GM19463 (cell line): ENCODE measurements at regions not wholly inside any gene's neighbourhood (a gene's known extent, or its start where the extent isn't known, plus 50 kb on each side); places are given as distances from the start of the nearest gene placed in this dataset.
"Not testable (repeated sequence)": the region's sequence is repeated elsewhere in the genome, so short reads cannot be mapped to it uniquely, and the experiment has no call there.

Source experiments
- ATAC-seq: cut with Tn5 transposase; IDR thresholded peaks from one replicate; pipeline ENCODE4 v1.9.1; 2021; ENCODE audit warnings: mild to moderate bottlenecking, moderate library complexity; ENCODE audit not compliant: unreplicated experiment

DNA sequence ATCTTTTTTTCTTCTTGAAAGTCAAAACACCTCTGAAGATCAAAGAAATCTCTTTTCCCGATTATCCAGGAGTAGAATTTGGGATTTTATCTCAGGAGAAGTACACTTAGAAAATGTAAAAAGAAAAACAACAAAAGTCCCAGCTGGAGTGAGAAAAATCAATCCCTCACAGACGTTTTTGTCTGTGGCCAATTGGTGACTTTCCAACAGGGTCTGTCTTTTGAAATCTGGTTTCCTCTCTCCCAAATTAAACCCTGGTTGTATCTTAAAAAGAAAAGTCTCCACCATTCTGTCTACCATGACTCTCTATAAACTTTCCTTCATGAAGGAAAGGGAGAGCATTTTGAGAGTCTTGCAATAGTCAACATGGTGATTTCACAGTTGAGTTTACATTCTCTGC, 88.1 kb downstream of the DACT1 start:
- ATAC-seq = no peak

DNA sequence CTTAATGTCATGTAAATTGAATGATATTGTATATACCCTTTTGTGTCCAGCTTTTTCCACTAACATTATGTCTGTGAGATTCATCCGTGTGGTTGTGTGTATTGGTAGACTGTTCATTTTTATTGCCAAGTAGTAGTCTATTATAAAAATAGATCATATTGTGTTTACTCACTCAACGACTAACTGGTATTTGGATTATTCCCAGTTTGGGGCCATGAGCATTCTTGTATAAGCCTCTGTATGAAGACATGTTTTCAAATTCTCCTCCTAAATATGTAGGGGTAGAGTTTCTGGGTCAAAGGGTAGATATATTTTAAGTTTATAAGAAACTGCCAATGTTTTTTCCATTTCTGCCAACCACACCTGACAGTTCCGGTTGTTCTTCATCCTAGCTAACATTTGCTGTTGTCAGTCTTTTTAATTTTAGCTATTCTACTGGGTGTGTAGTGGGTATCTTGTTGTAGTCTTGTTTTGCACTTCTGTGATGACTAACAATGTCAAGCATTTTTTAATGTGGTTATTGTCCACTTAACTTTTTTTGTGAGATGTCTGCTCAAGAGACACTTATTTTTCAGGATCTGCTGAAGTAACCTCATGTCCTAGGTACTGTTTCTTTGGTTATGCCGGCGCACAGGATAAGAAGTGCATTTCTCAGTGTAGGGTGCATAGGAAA, 93.2 kb downstream of the DACT1 start:
- no peak for ATAC-seq

DNA sequence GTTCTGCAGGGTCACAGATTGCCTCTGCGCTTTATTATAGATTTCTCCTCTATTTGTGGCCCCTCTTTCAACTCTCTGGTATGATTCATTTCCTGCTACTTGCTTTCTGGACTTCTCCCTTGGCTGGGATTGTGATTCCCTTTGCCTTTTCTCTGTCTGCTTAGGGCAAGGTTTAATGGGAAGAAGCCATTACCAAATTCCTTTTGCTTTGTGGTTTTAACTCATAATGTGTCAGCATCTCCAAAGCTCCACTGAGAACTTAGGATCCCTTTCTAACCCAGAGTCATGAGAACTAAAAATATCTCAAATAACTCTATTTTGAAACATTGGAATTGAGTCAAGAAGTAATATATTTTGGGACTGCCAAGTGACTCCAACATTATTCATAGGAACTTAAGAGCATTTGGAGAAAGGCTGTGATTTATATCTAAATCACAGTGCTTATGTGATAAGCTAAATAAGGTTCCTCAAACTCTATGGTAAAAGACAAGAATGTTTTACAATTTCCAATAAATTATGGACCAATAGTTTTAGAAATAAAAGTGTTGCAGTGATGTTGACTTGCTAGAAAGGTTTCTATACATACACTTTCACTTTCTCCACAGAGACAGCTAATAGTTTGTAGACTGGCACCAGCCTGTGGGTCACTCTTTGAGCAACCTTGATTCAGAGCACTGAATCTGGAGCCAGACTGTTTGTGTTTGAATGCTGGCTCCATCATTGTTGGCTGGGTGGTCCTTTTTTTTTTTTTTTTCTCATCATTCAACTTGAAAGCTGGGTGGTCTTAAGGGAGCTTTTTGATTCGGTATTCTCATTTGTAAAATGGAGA, 93.9 kb downstream of the DACT1 start:
- ATAC-seq = no peak

GRCh38 chr14:58732387-58732786, 94.6 kb downstream of the DACT1 start:
- no peak for ATAC-seq

- ATAC-seq = peak; percentile 78
Observed at GRCh38 chr14:58733451-58734208, 95.9 kb downstream of the DACT1 start.

DNA sequence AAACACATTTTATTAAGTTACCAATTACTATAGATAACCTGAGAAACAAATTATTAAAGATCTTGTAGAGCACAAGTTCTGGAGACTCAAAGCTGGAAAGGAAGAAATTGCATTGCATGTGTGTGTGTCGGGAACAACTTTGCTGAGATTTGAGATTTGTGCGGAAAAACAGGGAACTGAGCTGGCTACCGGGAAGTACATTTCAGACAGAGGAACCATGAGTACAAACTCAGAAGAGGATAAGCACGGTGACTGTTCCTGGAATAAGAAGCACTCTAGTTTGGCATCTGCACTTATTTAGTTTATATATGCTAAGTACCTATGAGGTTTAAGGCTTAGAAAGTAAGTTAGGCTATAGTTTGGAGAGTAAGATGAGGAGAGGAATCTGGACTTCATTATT, 97.8 kb downstream of the DACT1 start:
- no peak for ATAC-seq

- no peak for ATAC-seq
Observed at GRCh38 chr14:58736606-58737005, 98.8 kb downstream of the DACT1 start.

- ATAC-seq = no peak
Observed at GRCh38 chr14:58737511-58737910, 99.7 kb downstream of the DACT1 start.

- ATAC-seq = no peak
Observed at GRCh38 chr14:58738189-58738836, 100.6 kb downstream of the DACT1 start.

GRCh38 chr14:58738876-58739275, 101.1 kb downstream of the DACT1 start:
- no peak for ATAC-seq

DNA sequence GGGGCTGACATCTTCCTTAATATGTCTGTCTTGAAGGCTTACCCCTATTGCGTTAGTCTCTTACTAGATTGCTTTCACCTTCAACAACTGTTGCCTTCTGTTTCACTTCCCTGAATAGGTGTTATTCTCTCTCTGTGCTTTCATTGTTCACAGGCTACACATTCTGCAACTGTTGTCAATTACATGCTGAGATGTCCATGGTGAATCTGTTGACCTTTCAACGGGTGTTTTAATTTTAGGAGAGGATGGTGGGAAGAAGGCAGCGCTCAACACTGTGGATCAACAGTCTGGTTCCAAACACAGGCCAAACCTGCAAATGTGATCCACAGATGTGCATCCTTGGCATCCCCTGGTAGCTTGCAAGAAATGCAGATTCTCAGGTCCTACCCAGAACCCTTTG, 101.9 kb downstream of the DACT1 start:
- peak; percentile 91 for ATAC-seq

GRCh38 chr14:58740379-58740935, 102.7 kb downstream of the DACT1 start:
- ATAC-seq = no peak

GRCh38 chr14:58744801-58745394, 107.1 kb downstream of the DACT1 start:
- ATAC-seq = no peak

DNA sequence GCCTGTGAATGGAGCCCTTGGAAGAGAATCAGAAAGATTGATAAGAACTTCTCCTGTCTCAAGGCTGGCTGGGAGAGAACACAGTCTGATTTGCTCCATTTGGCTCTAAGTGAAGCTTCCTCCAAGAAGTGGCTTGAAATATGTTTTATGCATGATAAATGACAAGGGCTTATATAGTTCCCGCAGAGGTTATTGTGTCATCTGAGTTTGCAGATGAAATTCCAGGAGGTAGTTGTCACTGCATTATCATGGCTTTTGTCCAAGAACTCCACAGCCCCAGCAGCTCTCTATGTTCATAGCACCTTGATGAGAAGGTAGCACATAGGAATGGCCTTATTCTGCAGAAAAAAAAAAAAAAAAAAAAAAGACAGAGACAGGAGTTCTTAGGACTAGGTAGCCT, 108.5 kb downstream of the DACT1 start:
- ATAC-seq = no peak

DNA sequence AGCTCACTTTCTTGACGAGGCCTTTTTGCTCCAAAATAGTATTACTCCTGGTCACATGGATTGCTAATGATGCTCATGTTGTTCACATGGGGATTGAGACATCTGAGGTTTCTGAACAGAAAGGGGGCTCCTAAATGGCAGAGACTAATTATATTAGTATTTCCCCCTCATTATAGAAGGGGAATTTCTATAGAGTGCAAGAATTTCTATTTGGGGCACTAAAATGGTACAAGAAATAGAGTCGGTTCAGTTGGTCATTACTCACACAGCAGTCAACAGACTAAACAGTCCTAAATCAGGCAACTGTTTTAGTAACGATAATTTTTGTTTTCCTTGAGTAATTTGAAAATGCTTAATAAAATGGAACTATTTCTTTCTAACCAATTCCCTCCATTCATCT, 108.9 kb downstream of the DACT1 start:
- ATAC-seq = no peak

- ATAC-seq = no peak
Observed at GRCh38 chr14:58747181-58747580, 109.4 kb downstream of the DACT1 start.

DNA sequence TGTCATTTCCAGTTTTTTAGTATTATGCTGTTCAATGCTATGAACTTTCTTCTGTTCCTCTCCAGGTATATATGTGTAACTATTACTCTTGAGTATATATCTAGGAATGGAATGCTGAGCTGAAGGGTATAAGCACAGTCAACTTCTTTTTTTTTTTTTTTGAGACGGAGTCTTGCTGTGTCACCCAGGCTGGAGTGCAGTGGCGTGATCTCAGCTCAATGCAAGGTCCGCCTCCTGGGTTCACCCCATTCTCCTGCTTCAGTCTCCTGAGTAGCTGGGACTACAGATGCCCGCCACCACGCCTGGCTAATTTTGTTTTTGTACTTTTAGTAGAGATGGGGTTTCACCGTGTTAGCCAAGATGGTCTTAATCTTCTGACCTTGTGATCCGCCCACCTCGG, 110.5 kb downstream of the DACT1 start:
- ATAC-seq = not testable (repeated sequence)

GRCh38 chr14:58749066-58749669, 111.4 kb downstream of the DACT1 start:
- peak; percentile 85 for ATAC-seq

GRCh38 chr14:58750321-58751269, 112.8 kb downstream of the DACT1 start:
- no peak for ATAC-seq
